OCI-LY7 (cell line): ENCODE measurements at regions not wholly inside any gene's neighbourhood (a gene's known extent, or its start where the extent isn't known, plus 50 kb on each side); places are given as distances from the start of the nearest gene placed in this dataset.

Experiments used
- BruUV-seq: library from RNA; stranded (reverse); fragments of 400-500 nt; replicated peaks from 2 replicates; lab custom pipeline; 2021; lab: Mats Ljungman, UMichigan
- CTCF ChIA-PET: fragments of 300-600 bp; sonication (Branson Sonifier 250); formaldehyde crosslinking; loops from one replicate; lab custom pipeline; 2022; ENCODE audit warnings: antibody characterized with exemption; ENCODE audit not compliant: unreplicated experiment; lab: Charles Lee
- POLR2A ChIA-PET: fragments of 300-600 bp; sonication (Branson Sonifier 250); formaldehyde crosslinking; loops from one replicate; lab custom pipeline; 2022; ENCODE audit warnings: antibody characterized with exemption; lab: Charles Lee
- DNase-seq: peaks from one replicate; pipeline ENCODE4 v3.0.0-alpha.2; 2015; ENCODE audit warnings: low spot score
- H2AFZ ChIP-seq: fragments of 200-600 bp; sonication (generic), shearing (Covaris generic); 2 replicates; pipeline ENCODE4 v1.6.1; 2014; ENCODE audit warnings: mild to moderate bottlenecking, antibody characterized with exemption, low read length, moderate library complexity
- H3K27ac ChIP-seq: fragments of 200-600 bp; sonication (generic); 2 replicates; pipeline ENCODE4 v1.5.1; 2014; ENCODE audit warnings: mixed run types, low read depth, mild to moderate bottlenecking, moderate library complexity, low read length, inconsistent platforms; ENCODE audit not compliant: poor library complexity, severe bottlenecking
- H3K36me3 ChIP-seq: fragments of 200-600 bp; sonication (generic); 2 replicates; pipeline ENCODE4 v1.6.1; 2014; ENCODE audit warnings: mild to moderate bottlenecking, antibody characterized with exemption, low read length, moderate library complexity, mixed read lengths; ENCODE audit not compliant: insufficient read depth
- H3K4me1 ChIP-seq: fragments of 200-600 bp; sonication (generic); 2 replicates; pipeline ENCODE4 v1.5.1; 2014; ENCODE audit warnings: mild to moderate bottlenecking, low read length; ENCODE audit not compliant: insufficient read depth, poor library complexity, severe bottlenecking
- H3K4me2 ChIP-seq: fragments of 200-600 bp; sonication (generic); 2 replicates; pipeline ENCODE4 v1.6.1; 2014; ENCODE audit warnings: mild to moderate bottlenecking, low read length
- H3K4me3 ChIP-seq: fragments of 200-600 bp; sonication (generic); 2 replicates; pipeline ENCODE4 v1.5.1; 2014; ENCODE audit warnings: mild to moderate bottlenecking, low read depth, low read length; ENCODE audit not compliant: poor library complexity, severe bottlenecking
- H3K79me2 ChIP-seq: fragments of 200-600 bp; sonication (generic); 2 replicates; pipeline ENCODE4 v1.6.1; 2016; ENCODE audit warnings: low read depth, mild to moderate bottlenecking, low read length, moderate library complexity, mixed read lengths; ENCODE audit not compliant: insufficient read depth
- H3K9me2 ChIP-seq: fragments of 200-600 bp; sonication (generic); 2 replicates; pipeline ENCODE4 v1.6.1; 2016; ENCODE audit warnings: mild to moderate bottlenecking, low read length, mixed read lengths; ENCODE audit not compliant: insufficient read depth
- H3K9me3 ChIP-seq: fragments of 200-600 bp; sonication (generic); 2 replicates; pipeline ENCODE4 v1.6.1; 2014; ENCODE audit warnings: mild to moderate bottlenecking, mixed run types, low read length, mixed read lengths
- H4K20me1 ChIP-seq: fragments of 200-600 bp; sonication (generic); 2 replicates; pipeline ENCODE4 v1.6.1; 2014; ENCODE audit warnings: mild to moderate bottlenecking, antibody characterized with exemption, low read length, moderate library complexity, mixed read lengths; ENCODE audit not compliant: insufficient read depth
- CTCF ChIP-seq: fragments of 200-600 bp; sonication (generic); conservative IDR thresholded peaks from 2 replicates; pipeline ENCODE4 v1.5.1; 2014; ENCODE audit warnings: mild to moderate bottlenecking, antibody characterized with exemption, low read length, moderate library complexity, mixed read lengths
- EZH2phosphoT487 ChIP-seq: fragments of 200-600 bp; sonication (generic); IDR thresholded peaks from 2 replicates; pipeline ENCODE4 v1.6.1; 2018; ENCODE audit warnings: low read depth, borderline replicate concordance, mild to moderate bottlenecking, mixed run types, antibody characterized with exemption, low read length, moderate library complexity, mixed read lengths
- intact Hi-C: fragments of 100-400 bp; cut with micrococcal nuclease; formaldehyde crosslinking; loops from one replicate; pipeline ENCODE4 v1.10.0; 2022; ENCODE audit not compliant: unreplicated experiment

- no peak overlapping the region for H2AFZ ChIP-seq
- TF ChIP-seq CTCF = no peak
- no peak for TF ChIP-seq EZH2phosphoT487
- CTCF ChIA-PET = no interaction called here
- H3K27ac ChIP-seq = no peak overlapping the region
- POLR2A ChIA-PET = interaction anchor here (1.4 kb wide), 1 partner anchor 9 kb away, joined by 3 read pairs; no protein-coding TSS in a partner anchor
- no peaks in the 10 kb centered on the region for H3K79me2 ChIP-seq
- H3K4me1 ChIP-seq = no peaks in the 10 kb centered on the region
- no peak overlapping the region for H3K4me2 ChIP-seq
- no peaks in the 10 kb centered on the region for H4K20me1 ChIP-seq
- H3K9me2 ChIP-seq = no peaks in the 10 kb centered on the region
- H3K9me3 ChIP-seq = no peaks in the 10 kb centered on the region
- H3K36me3 ChIP-seq = no peaks in the 10 kb centered on the region
- intact Hi-C loops = no loop called here
- no peak overlapping the region for H3K4me3 ChIP-seq
- no peak for DNase-seq
- no TSS peak for BruUV-seq
These were observed 407.3 kb downstream of the GXYLT1 start for GRCh38 chr12:41737423-41737822.

GRCh38 chr12:41736436-41736835 is 408.2 kb downstream of the GXYLT1 start:
- intact Hi-C loops = no loop called here
- H3K9me2 ChIP-seq = no peaks in the 10 kb centered on the region
- POLR2A ChIA-PET = interaction anchor here (0.6 to 1.4 kb wide), 4 partner anchors 10 to 463 kb away, joined by 3 read pairs; no protein-coding TSS in a partner anchor
- H4K20me1 ChIP-seq = no peaks in the 10 kb centered on the region
- CTCF ChIA-PET = no interaction called here
- TF ChIP-seq EZH2phosphoT487 (no peak), CTCF (no peak)
- no peaks in the 10 kb centered on the region for H3K79me2 ChIP-seq
- no TSS peak for BruUV-seq
- no peak overlapping the region for H2AFZ ChIP-seq
- H3K4me2 ChIP-seq = no peak overlapping the region
- DNase-seq = no peak
- H3K27ac ChIP-seq = no peak overlapping the region
- no peaks in the 10 kb centered on the region for H3K9me3 ChIP-seq
- no peaks in the 10 kb centered on the region for H3K36me3 ChIP-seq
- no peak overlapping the region for H3K4me3 ChIP-seq
- no peaks in the 10 kb centered on the region for H3K4me1 ChIP-seq

- Histone ChIP-seq H3K4me2 (no peak overlapping the region), H3K27ac (no peak overlapping the region), H3K9me3 (no peaks in the 10 kb centered on the region), H3K36me3 (no peaks in the 10 kb centered on the region), H3K4me3 (no peak overlapping the region), H4K20me1 (no peaks in the 10 kb centered on the region), H2AFZ (peak overlapping the region; percentile 19; the same call in 1 of the 2 replicates), H3K9me2 (no peaks in the 10 kb centered on the region), H3K4me1 (no peaks in the 10 kb centered on the region), H3K79me2 (no peaks in the 10 kb centered on the region)
- TF ChIP-seq CTCF = no peak
- TF ChIP-seq EZH2phosphoT487 = no peak
- no peak for DNase-seq
- intact Hi-C loops = no loop called here
- ChIA-PET POLR2A (interaction anchor here (0.5 to 1.3 kb wide), 3 partner anchors 12 to 566 kb away, joined by 3 read pairs; no protein-coding TSS in a partner anchor), CTCF (no interaction called here)
- BruUV-seq = no TSS peak
These were observed 413.0 kb downstream of the GXYLT1 start for GRCh38 chr12:41731691-41732090.
